ENCODE measurements at regions not wholly inside any gene's neighbourhood (a gene's known extent, or its start where the extent isn't known, plus 50 kb on each side); places are given as distances from the start of the nearest gene placed in this dataset.

DNA sequence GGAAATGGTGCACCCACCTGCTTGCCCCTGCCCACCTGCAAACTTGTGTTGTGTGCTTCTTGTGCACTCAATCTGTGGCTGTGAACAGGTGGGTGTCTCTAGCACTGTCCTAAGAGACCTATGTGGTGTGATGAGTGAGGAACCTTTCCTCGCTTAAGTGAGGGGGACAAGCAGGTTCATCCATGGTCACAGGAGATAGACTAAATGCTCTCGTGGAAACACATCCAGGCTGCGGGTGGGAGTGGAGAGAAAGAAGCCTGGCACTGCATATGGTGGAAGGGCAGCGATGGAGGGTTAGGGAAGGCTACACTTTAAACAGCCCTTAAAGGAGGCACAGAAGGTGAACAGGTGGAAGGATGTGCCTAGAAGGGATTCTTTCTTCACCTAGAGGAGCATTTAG is 330.9 kb downstream of the CXCL12 start:
- no peak for TF ChIP-seq POLR2A (IDR thresholded peaks at IDR 0.05)
- TF ChIP-seq, protein P1, sequence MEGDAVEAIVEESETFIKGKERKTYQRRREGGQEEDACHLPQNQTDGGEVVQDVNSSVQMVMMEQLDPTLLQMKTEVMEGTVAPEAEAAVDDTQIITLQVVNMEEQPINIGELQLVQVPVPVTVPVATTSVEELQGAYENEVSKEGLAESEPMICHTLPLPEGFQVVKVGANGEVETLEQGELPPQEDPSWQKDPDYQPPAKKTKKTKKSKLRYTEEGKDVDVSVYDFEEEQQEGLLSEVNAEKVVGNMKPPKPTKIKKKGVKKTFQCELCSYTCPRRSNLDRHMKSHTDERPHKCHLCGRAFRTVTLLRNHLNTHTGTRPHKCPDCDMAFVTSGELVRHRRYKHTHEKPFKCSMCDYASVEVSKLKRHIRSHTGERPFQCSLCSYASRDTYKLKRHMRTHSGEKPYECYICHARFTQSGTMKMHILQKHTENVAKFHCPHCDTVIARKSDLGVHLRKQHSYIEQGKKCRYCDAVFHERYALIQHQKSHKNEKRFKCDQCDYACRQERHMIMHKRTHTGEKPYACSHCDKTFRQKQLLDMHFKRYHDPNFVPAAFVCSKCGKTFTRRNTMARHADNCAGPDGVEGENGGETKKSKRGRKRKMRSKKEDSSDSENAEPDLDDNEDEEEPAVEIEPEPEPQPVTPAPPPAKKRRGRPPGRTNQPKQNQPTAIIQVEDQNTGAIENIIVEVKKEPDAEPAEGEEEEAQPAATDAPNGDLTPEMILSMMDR (IDR thresholded peaks at IDR 0.05), result no peak
